ENCODE measurements at regions not wholly inside any gene's neighbourhood (a gene's known extent, or its start where the extent isn't known, plus 50 kb on each side); places are given as distances from the start of the nearest gene placed in this dataset.

- no peak overlapping the region for H3K27ac ChIP-seq (ENCODE audit: low read depth, low read length)
- no peaks in the 10 kb centered on the region for H3K4me1 ChIP-seq (ENCODE audit: control insufficient read depth in 1 of 2, insufficient read depth in 2 of 2, low read length in 2 of 2)
- no peak overlapping the region for H3K9ac ChIP-seq (ENCODE audit: low read length)
- DNase-seq (ENCODE audit: low read depth, low spot score), result no peak
- no peak overlapping the region for H3K4me3 ChIP-seq (replicated peaks in 1 of 2; ENCODE audit: low read depth in 1 of 2, low read length in 2 of 2)
- H3K36me3 ChIP-seq (ENCODE audit: control insufficient read depth in 1 of 2, insufficient read depth in 2 of 2, low read length in 2 of 2), result no peaks in the 10 kb centered on the region
- ATAC-seq, result no peak
- no peaks in the 10 kb centered on the region for H3K79me2 ChIP-seq (ENCODE audit: insufficient read depth, low read length)
- no peaks in the 10 kb centered on the region for H3K27me3 ChIP-seq (ENCODE audit: insufficient read depth, low read length)
- RAD21 ChIA-PET (ENCODE audit: low non-redundant PET in 1 of 2, low total read pairs in 2 of 2, uncharacterized antibody in 2 of 2, unreplicated experiment in 2 of 2), result no interaction called here
- POLR2A ChIA-PET, result no interaction called here
- TF ChIP-seq SIN3A (IDR thresholded peaks at IDR 0.05; ENCODE audit: low read depth) (no peak), ZFX (IDR thresholded peaks at IDR 0.05) (no peak), YY1 (IDR thresholded peaks at IDR 0.05; ENCODE audit: extremely low read depth, insufficient replicate concordance, low read depth, low read length) (no peak), EGR1 (IDR thresholded peaks at IDR 0.05; ENCODE audit: low read depth) (no peak), ELF1 (IDR thresholded peaks at IDR 0.05; ENCODE audit: borderline replicate concordance, low read depth) (no peak), TCF7L2 (IDR thresholded peaks at IDR 0.05; ENCODE audit: borderline replicate concordance, extremely low read depth, insufficient read depth, insufficient read length) (no peak), CEBPB (IDR thresholded peaks at IDR 0.05; ENCODE audit: low read depth) (no peak)
- TF ChIP-seq, protein P1, sequence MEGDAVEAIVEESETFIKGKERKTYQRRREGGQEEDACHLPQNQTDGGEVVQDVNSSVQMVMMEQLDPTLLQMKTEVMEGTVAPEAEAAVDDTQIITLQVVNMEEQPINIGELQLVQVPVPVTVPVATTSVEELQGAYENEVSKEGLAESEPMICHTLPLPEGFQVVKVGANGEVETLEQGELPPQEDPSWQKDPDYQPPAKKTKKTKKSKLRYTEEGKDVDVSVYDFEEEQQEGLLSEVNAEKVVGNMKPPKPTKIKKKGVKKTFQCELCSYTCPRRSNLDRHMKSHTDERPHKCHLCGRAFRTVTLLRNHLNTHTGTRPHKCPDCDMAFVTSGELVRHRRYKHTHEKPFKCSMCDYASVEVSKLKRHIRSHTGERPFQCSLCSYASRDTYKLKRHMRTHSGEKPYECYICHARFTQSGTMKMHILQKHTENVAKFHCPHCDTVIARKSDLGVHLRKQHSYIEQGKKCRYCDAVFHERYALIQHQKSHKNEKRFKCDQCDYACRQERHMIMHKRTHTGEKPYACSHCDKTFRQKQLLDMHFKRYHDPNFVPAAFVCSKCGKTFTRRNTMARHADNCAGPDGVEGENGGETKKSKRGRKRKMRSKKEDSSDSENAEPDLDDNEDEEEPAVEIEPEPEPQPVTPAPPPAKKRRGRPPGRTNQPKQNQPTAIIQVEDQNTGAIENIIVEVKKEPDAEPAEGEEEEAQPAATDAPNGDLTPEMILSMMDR (IDR thresholded peaks at IDR 0.05 in 2 of 3, conservative IDR thresholded peaks at IDR 0.05 in 1 of 3; ENCODE audit: borderline replicate concordance in 1 of 3, insufficient read depth in 1 of 3, low read depth in 2 of 3, low read length in 2 of 3), result no peak
- TF ChIP-seq, protein P2, sequence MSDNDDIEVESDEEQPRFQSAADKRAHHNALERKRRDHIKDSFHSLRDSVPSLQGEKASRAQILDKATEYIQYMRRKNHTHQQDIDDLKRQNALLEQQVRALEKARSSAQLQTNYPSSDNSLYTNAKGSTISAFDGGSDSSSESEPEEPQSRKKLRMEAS (IDR thresholded peaks at IDR 0.05), result no peak
- no peaks in the 10 kb centered on the region for H4K20me1 ChIP-seq (ENCODE audit: insufficient read depth)
- intact Hi-C loops (cut with micrococcal nuclease), result no loop called here
- CTCF ChIA-PET, result no interaction called here
- H3K9me3 ChIP-seq (ENCODE audit: control insufficient read depth in 1 of 2, insufficient read depth in 1 of 2, low read depth in 1 of 2, low read length in 2 of 2), result no peaks in the 10 kb centered on the region
- no peak overlapping the region for H2AFZ ChIP-seq (ENCODE audit: low read depth, low read length, poor library complexity, severe bottlenecking)
- no peaks in the 10 kb centered on the region for H3K9me2 ChIP-seq (ENCODE audit: insufficient read depth)
- no TSS peak for BruUV-seq (replicated peaks)
- no peak overlapping the region for H3K4me2 ChIP-seq (ENCODE audit: low read length)
These were observed 149.2 kb upstream of the VEPH1 start for GRCh38 chr3:157652366-157652765.

- Histone ChIP-seq H3K27me3 (ENCODE audit: insufficient read depth, low read length) (no peaks in the 10 kb centered on the region), H3K9ac (ENCODE audit: low read length) (no peak overlapping the region), H3K9me2 (ENCODE audit: insufficient read depth) (no peaks in the 10 kb centered on the region), H3K4me2 (ENCODE audit: low read length) (no peak overlapping the region), H3K27ac (ENCODE audit: low read depth, low read length) (no peak overlapping the region), H4K20me1 (ENCODE audit: insufficient read depth) (no peaks in the 10 kb centered on the region), H3K36me3 (ENCODE audit: control insufficient read depth in 1 of 2, insufficient read depth in 2 of 2, low read length in 2 of 2) (no peaks in the 10 kb centered on the region), H3K4me3 (replicated peaks in 1 of 2; ENCODE audit: low read depth in 1 of 2, low read length in 2 of 2) (no peak overlapping the region), H3K79me2 (ENCODE audit: insufficient read depth, low read length) (no peaks in the 10 kb centered on the region), H2AFZ (ENCODE audit: low read depth, low read length, poor library complexity, severe bottlenecking) (no peak overlapping the region), H3K9me3 (ENCODE audit: control insufficient read depth in 1 of 2, insufficient read depth in 1 of 2, low read depth in 1 of 2, low read length in 2 of 2) (no peaks in the 10 kb centered on the region), H3K4me1 (ENCODE audit: control insufficient read depth in 1 of 2, insufficient read depth in 2 of 2, low read length in 2 of 2) (no peaks in the 10 kb centered on the region)
- TF ChIP-seq SIN3A (IDR thresholded peaks at IDR 0.05; ENCODE audit: low read depth) (no peak), RAD21 (IDR thresholded peaks at IDR 0.05; ENCODE audit: low read depth) (no peak), ZFX (IDR thresholded peaks at IDR 0.05) (no peak), ELF1 (IDR thresholded peaks at IDR 0.05; ENCODE audit: borderline replicate concordance, low read depth) (no peak), ZBTB33 (IDR thresholded peaks at IDR 0.05; ENCODE audit: extremely low read depth, insufficient replicate concordance, low read length) (no peak), YY1 (IDR thresholded peaks at IDR 0.05; ENCODE audit: extremely low read depth, insufficient replicate concordance, low read depth, low read length) (no peak), CEBPB (IDR thresholded peaks at IDR 0.05; ENCODE audit: low read depth) (no peak)
- ChIA-PET POLR2A (no interaction called here), CTCF (no interaction called here), RAD21 (ENCODE audit: low non-redundant PET in 1 of 2, low total read pairs in 2 of 2, uncharacterized antibody in 2 of 2, unreplicated experiment in 2 of 2) (no interaction called here)
- intact Hi-C loops (cut with micrococcal nuclease), result no loop called here
- DNase-seq (ENCODE audit: low read depth, low spot score) (no peak), ATAC-seq (no peak)
- BruUV-seq (replicated peaks), result no TSS peak
These were observed 147.5 kb upstream of the VEPH1 start for GRCh38 chr3:157650699-157651098.
